ENCODE measurements at regions not wholly inside any gene's neighbourhood (a gene's known extent, or its start where the extent isn't known, plus 50 kb on each side); places are given as distances from the start of the nearest gene placed in this dataset.

DNA sequence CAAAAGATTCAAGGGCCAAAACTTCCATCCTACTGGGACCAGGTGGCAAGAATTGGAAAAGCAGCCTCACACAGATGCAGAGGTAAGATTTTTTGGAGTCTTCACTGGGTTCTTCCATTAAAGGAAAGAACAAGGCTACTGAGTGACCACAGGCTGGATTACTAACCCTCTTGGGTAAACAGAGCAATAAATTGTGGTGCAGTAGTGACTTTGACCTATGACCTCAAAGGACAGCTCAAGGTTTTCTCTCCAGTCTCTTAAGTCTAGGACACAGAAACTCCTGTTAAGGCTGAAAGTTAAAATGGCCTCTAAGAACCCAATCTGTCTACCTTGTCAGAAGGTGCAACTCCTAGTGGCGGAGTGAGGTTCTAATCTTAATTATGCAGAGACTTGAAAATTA lies 464.9 kb downstream of the SMARCA1 start:
- DNase-seq (ENCODE audit: low read depth) = no peak
- no peak overlapping the region for H3K4me3 ChIP-seq (ENCODE audit: low read depth, low read length)
- TF ChIP-seq, protein P1, sequence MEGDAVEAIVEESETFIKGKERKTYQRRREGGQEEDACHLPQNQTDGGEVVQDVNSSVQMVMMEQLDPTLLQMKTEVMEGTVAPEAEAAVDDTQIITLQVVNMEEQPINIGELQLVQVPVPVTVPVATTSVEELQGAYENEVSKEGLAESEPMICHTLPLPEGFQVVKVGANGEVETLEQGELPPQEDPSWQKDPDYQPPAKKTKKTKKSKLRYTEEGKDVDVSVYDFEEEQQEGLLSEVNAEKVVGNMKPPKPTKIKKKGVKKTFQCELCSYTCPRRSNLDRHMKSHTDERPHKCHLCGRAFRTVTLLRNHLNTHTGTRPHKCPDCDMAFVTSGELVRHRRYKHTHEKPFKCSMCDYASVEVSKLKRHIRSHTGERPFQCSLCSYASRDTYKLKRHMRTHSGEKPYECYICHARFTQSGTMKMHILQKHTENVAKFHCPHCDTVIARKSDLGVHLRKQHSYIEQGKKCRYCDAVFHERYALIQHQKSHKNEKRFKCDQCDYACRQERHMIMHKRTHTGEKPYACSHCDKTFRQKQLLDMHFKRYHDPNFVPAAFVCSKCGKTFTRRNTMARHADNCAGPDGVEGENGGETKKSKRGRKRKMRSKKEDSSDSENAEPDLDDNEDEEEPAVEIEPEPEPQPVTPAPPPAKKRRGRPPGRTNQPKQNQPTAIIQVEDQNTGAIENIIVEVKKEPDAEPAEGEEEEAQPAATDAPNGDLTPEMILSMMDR (IDR thresholded peaks at IDR 0.05; ENCODE audit: control insufficient read depth, extremely low read depth, insufficient read depth) = no peak

DNA sequence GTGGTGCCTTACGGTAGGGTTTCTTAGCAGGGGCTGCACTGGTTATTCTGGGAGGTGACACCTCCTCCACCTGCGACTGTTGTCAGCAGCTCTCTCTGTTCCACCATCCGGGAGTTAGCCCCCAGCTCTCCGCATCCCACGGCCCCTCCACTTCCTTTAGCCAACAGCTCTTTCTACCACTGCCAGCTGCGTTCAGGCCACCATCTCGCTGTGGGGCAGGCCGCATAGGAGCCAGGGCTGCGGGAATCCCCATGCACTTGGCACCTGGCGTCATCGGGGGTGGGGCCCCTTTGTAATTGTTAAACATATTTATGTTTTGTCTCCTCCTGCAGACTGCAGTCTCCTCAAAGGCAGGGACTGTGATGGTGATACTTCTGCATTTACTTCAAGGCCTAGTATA lies 480.2 kb downstream of the SMARCA1 start:
- no peak overlapping the region for H3K4me3 ChIP-seq (ENCODE audit: low read depth, low read length)
- no peak for DNase-seq (ENCODE audit: low read depth)
- TF ChIP-seq, protein P1 (IDR thresholded peaks at IDR 0.05; ENCODE audit: control insufficient read depth, extremely low read depth, insufficient read depth) = no peak

DNA sequence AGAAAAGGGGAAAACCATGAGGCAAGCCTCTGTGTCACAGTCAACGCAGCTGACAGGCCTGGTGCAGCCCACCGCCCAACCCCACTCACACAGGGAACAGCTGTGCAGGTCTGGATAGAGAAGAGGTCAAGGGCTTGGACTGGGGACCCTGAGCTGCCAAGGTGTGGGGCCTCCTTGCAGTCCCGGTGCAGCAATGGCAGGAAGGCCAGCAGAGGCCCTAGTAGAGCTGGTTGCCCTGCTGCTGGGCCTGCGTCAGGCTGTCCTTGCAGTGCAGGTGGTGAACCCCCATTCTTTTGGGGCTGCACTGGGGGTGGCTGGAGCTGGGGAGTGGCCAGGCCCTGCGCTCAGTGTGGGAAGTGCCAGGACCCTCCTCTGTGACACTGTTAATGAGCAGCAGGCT lies 482.0 kb downstream of the SMARCA1 start:
- H3K4me3 ChIP-seq (ENCODE audit: low read depth, low read length) = no peak overlapping the region
- TF ChIP-seq, protein P1 (IDR thresholded peaks at IDR 0.05; ENCODE audit: control insufficient read depth, extremely low read depth, insufficient read depth) = no peak
- DNase-seq (ENCODE audit: low read depth) = no peak

DNA sequence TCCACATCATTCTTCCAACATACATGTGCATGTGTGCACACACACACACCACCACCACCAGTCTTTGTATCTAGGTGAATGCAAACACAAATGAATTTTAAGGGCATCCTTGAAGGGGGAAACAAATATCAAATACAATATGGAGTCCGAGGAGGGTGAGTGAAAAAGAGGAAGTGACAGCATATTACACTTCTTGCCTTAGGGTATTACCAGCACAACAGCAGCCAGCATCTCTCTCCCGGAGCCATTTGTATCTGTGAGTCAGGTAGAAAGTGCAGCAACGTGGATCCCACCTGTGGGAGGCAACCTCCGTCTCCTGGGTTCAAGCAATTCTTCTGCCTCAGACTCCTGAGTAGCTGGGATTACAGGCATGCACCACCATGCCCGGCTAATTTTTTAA lies 483.2 kb downstream of the SMARCA1 start:
- TF ChIP-seq, protein P1 (IDR thresholded peaks at IDR 0.05; ENCODE audit: control insufficient read depth, extremely low read depth, insufficient read depth) = no peak
- H3K4me3 ChIP-seq (ENCODE audit: low read depth, low read length) = no peak overlapping the region
- no peak for DNase-seq (ENCODE audit: low read depth)

DNA sequence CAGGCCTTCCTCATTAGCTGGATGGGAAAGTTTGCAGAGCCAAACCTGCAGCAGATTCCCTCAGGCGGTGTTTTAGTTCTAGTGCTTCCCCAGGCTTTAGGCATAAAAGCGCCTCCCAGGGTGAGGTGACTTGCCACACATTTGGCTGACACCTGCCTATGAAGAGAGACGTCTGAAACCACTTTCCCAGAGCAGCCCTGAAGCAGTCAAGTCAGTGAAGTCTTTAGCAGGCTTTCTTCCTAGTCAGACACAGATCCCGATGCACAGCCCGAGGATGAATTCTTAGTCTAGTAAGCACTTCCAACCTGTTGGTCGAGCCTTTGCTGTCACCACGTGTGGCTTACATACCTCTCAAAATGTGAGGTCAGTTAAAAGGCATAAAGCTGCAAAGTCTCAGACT lies 484.1 kb downstream of the SMARCA1 start:
- no peak overlapping the region for H3K4me3 ChIP-seq (ENCODE audit: low read depth, low read length)
- TF ChIP-seq, protein P1 (IDR thresholded peaks at IDR 0.05; ENCODE audit: control insufficient read depth, extremely low read depth, insufficient read depth) = no peak
- DNase-seq (ENCODE audit: low read depth) = no peak

DNA sequence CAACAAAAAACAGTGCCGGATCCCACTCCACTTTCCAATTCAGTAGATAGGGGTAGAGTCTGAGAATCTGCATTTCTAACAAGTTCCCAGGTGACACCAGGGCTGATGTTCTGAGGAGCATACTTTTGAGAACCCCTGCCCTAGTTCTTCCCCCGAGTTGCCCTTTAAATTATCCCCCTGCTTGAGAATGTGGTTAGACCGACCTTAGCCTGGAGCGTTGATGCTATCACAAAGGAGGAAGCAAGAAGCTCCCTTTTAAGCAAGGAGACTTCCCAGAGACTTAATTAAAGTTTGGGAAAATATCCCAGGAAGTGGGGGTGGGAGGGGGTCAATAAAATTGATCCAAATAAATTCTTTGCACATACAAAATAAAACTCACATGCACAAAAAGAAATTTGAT lies 485.9 kb downstream of the SMARCA1 start:
- TF ChIP-seq, protein P1 (IDR thresholded peaks at IDR 0.05; ENCODE audit: control insufficient read depth, extremely low read depth, insufficient read depth) = no peak

DNA sequence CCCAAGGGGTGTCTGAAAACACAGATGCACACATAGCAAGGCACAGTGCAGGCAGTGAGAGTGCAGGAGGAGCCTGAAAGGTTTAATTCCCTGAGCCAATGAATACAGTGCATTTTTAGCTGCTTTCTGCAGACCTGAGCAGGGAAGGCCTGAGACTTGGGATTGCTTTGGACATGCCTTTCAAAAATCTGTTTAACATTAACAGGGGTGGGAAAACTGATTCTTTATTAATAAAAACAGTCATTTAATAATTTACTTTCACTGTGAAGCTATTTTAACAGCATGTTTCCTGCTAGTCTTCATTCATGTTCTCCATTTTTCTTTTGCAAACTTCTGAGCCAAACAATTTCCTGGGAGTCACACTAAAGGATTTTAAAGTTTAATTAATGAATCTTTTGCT lies 488.1 kb downstream of the SMARCA1 start:
- DNase-seq (ENCODE audit: low read depth) = no peak
- no peak overlapping the region for H3K4me3 ChIP-seq (ENCODE audit: low read depth, low read length)
- TF ChIP-seq, protein P1 (IDR thresholded peaks at IDR 0.05; ENCODE audit: control insufficient read depth, extremely low read depth, insufficient read depth) = no peak

More for the DNA sequence above, 485.9 kb downstream of the SMARCA1 start:
- DNase-seq (ENCODE audit: low read depth) = no peak
- H3K4me3 ChIP-seq (ENCODE audit: low read depth, low read length) = no peak overlapping the region

All from LNCaP clone FGC (cell line).